H1 (cell line): ENCODE measurements at regions not wholly inside any gene's neighbourhood (a gene's known extent, or its start where the extent isn't known, plus 50 kb on each side); places are given as distances from the start of the nearest gene placed in this dataset.

Experiments
- CHD2 ChIP-seq: IDR thresholded peaks from 2 replicates; pipeline ENCODE4 v1.6.1; 2012; ENCODE audit warnings: low read length, improper control_type of control experiment
- CREB1 ChIP-seq: IDR thresholded peaks from 2 replicates; pipeline ENCODE4 v1.6.1; 2012; ENCODE audit warnings: inconsistent platforms
- NRF1 ChIP-seq: IDR thresholded peaks from 2 replicates; pipeline ENCODE4 v1.6.1; 2011; ENCODE audit warnings: mild to moderate bottlenecking, low read depth, low read length, improper control_type of control experiment
- PHF8 ChIP-seq: fragments of 200-600 bp; sonication (generic); conservative IDR thresholded peaks from 2 replicates; pipeline ENCODE4 v1.7.1; 2012; ENCODE audit warnings: low read depth, mild to moderate bottlenecking, inconsistent platforms, low read length, moderate library complexity
- TF ChIP-seq, protein P1 (sequence below): IDR thresholded peaks from 2 replicates; pipeline ENCODE4 v1.6.1; 2012; ENCODE audit warnings: inconsistent platforms

DNA sequence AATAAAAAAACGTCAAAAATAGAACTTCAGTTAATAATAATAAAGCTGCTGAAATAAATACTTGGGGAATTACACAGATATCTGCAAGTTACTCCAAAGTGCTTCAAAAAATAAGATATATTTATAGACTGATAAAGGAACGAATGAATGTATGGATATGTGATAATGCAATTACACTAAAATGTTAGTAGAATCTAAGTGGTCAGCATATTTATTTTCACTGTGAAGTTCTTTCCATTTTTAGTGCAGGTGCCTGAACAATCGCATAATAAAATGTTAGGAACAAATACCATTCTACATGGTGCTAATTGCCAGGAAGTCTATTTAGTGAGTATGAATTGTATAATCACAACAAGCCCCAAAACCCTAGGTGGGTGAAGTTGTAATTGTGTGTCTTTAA is 169.6 kb upstream of the RGPD4 start (continued):
- TF ChIP-seq CHD2 = no peak
- no peak for TF ChIP-seq NRF1
- no peak for TF ChIP-seq CREB1
- TF ChIP-seq, protein P1, sequence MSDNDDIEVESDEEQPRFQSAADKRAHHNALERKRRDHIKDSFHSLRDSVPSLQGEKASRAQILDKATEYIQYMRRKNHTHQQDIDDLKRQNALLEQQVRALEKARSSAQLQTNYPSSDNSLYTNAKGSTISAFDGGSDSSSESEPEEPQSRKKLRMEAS = no peak
- no peak for TF ChIP-seq PHF8
- TF ChIP-seq, all 59 proteins: peak for 0
